Loucy (cell line): ENCODE measurements at regions not wholly inside any gene's neighbourhood (a gene's known extent, or its start where the extent isn't known, plus 50 kb on each side); places are given as distances from the start of the nearest gene placed in this dataset.

Experiments used
- H2AFZ ChIP-seq: fragments of 200-600 bp; sonication (generic); 2 replicates; pipeline ENCODE4 v1.6.0; 2016; ENCODE audit warnings: antibody characterized with exemption, mild to moderate bottlenecking, low read length, moderate library complexity
- H3F3A ChIP-seq: fragments of 200-600 bp; 2 replicates; pipeline ENCODE4 v1.6.0; 2016; ENCODE audit warnings: antibody characterized with exemption, low read depth, mild to moderate bottlenecking
- H3K27me3 ChIP-seq: fragments of 200-600 bp; sonication (generic); 2 replicates; pipeline ENCODE4 v1.6.1; 2014; ENCODE audit warnings: low read length, mild to moderate bottlenecking; ENCODE audit not compliant: insufficient read depth, poor library complexity, severe bottlenecking
- H3K36me3 ChIP-seq: fragments of 200-600 bp; sonication (generic); 2 replicates; pipeline ENCODE4 v1.6.1; 2016; ENCODE audit warnings: low read length; ENCODE audit not compliant: insufficient read depth
- H3K4me1 ChIP-seq: fragments of 200-600 bp; sonication (generic); 2 replicates; pipeline ENCODE4 v1.5.1; 2014; ENCODE audit warnings: low read length, mild to moderate bottlenecking; ENCODE audit not compliant: insufficient read depth, poor library complexity, severe bottlenecking
- H3K4me2 ChIP-seq: fragments of 200-600 bp; sonication (generic); 2 replicates; pipeline ENCODE4 v1.6.0; 2014; ENCODE audit warnings: antibody characterized with exemption, low read length, low read depth, mild to moderate bottlenecking; ENCODE audit not compliant: poor library complexity, severe bottlenecking
- H3K4me3 ChIP-seq: fragments of 200-600 bp; sonication (generic); 2 replicates; pipeline ENCODE4 v1.5.1; 2014; ENCODE audit warnings: low read length, mild to moderate bottlenecking, mixed read lengths; ENCODE audit not compliant: poor library complexity, severe bottlenecking
- H3K79me2 ChIP-seq: fragments of 200-600 bp; sonication (generic); 2 replicates; pipeline ENCODE4 v1.6.1; 2014; ENCODE audit warnings: low read length; ENCODE audit not compliant: insufficient read depth
- H3K9ac ChIP-seq: fragments of 200-600 bp; sonication (generic); 2 replicates; pipeline ENCODE4 v1.6.0; 2014; ENCODE audit warnings: mild to moderate bottlenecking, low read depth, low read length, moderate library complexity; ENCODE audit not compliant: poor library complexity, severe bottlenecking
- H3K9me2 ChIP-seq: fragments of 200-600 bp; sonication (generic); replicated peaks from 2 replicates; pipeline ENCODE4 v1.6.1; 2016; ENCODE audit warnings: low read depth, low read length, mixed read lengths
- H3K9me3 ChIP-seq: fragments of 200-600 bp; sonication (generic); 2 replicates; pipeline ENCODE4 v1.6.1; 2014; ENCODE audit warnings: mild to moderate bottlenecking, antibody characterized with exemption, low read length, low read depth; ENCODE audit not compliant: insufficient read depth
- H4K20me1 ChIP-seq: fragments of 200-600 bp; sonication (generic); 2 replicates; pipeline ENCODE4 v1.6.0; 2014; ENCODE audit warnings: antibody characterized with exemption, low read length, mild to moderate bottlenecking; ENCODE audit not compliant: insufficient read depth, poor library complexity, severe bottlenecking
- EZH2phosphoT487 ChIP-seq: fragments of 200-600 bp; IDR thresholded peaks from 2 replicates; pipeline ENCODE4 v1.6.1; 2018; ENCODE audit warnings: antibody characterized with exemption, mild to moderate bottlenecking, moderate library complexity, borderline replicate concordance
- TF ChIP-seq, protein P1 (sequence below): fragments of 200-600 bp; sonication (generic); conservative IDR thresholded peaks from 2 replicates; pipeline ENCODE4 v1.5.1; 2014; ENCODE audit warnings: mild to moderate bottlenecking, antibody characterized with exemption, low read length

DNA sequence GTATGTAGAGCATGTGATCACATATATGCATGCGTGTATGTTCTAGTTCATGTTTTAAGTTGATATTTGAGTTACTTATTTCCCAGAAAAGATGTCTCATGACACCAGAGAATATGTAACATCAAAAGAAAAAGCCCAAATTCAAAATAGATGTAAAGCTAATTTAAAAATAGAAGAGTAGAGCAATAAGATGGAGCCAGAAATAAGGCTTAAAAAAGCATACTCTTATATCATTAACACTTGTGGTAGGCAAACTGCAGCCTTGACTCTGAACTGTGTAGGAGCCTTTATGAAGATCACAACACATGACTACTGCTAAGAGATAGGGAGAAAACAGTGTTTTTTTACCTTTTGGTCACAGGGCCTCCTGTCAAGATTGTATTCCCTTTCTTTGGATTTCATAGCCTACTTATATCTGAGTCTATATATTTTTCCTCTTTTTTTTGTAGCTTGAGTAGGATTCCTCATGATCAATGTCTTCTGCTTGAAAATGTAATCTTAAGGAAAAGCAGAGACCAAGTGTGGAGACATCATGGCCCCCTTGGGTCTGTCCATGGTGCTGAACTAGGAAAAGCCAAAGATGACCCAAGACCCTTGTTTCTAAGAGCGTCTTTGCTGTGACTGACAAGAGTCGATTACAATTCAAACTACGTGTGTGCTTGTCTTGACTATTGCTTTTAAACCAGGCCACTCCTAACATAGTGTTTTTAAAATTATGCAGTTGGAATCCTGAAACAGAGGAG lies 390.4 kb downstream of the SHISA9 start:
- Histone ChIP-seq H3K9ac (no peak overlapping the region), H3F3A (no peaks in the 10 kb centered on the region), H3K9me3 (no peaks in the 10 kb centered on the region), H3K79me2 (no peaks in the 10 kb centered on the region), H3K36me3 (no peaks in the 10 kb centered on the region), H3K9me2 (no peaks in the 10 kb centered on the region), H4K20me1 (no peaks in the 10 kb centered on the region), H3K4me2 (no peak overlapping the region), H3K27me3 (no peaks in the 10 kb centered on the region), H3K4me3 (no peak overlapping the region), H3K4me1 (no peaks in the 10 kb centered on the region), H2AFZ (no peak overlapping the region)
- no peak for TF ChIP-seq EZH2phosphoT487
- TF ChIP-seq, protein P1, sequence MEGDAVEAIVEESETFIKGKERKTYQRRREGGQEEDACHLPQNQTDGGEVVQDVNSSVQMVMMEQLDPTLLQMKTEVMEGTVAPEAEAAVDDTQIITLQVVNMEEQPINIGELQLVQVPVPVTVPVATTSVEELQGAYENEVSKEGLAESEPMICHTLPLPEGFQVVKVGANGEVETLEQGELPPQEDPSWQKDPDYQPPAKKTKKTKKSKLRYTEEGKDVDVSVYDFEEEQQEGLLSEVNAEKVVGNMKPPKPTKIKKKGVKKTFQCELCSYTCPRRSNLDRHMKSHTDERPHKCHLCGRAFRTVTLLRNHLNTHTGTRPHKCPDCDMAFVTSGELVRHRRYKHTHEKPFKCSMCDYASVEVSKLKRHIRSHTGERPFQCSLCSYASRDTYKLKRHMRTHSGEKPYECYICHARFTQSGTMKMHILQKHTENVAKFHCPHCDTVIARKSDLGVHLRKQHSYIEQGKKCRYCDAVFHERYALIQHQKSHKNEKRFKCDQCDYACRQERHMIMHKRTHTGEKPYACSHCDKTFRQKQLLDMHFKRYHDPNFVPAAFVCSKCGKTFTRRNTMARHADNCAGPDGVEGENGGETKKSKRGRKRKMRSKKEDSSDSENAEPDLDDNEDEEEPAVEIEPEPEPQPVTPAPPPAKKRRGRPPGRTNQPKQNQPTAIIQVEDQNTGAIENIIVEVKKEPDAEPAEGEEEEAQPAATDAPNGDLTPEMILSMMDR = no peak

DNA sequence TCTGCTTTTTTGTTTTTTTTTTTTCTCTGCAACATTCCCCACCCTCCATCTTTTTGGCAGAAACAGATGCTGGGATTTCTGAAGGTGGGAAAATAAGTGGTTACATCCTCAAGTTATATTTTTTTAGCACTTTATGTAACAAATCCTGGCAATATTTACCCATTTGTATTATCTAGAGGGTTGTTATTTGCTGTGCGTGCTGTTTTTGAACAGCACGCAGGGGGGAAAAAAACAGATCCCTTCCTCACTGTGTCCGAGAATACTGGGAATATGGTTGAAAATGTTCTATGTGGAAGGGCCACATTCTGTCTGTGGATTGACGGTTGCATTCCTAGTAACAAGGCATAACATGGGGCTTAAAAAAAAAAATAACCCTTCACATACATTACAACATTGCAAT lies 394.8 kb downstream of the SHISA9 start:
- Histone ChIP-seq H3K9me3 (no peaks in the 10 kb centered on the region), H2AFZ (no peak overlapping the region), H3K79me2 (no peaks in the 10 kb centered on the region), H3F3A (no peaks in the 10 kb centered on the region), H3K27me3 (no peaks in the 10 kb centered on the region), H3K36me3 (no peaks in the 10 kb centered on the region), H3K4me2 (no peak overlapping the region), H4K20me1 (no peaks in the 10 kb centered on the region), H3K4me1 (no peaks in the 10 kb centered on the region), H3K4me3 (no peak overlapping the region), H3K9me2 (no peaks in the 10 kb centered on the region), H3K9ac (no peak overlapping the region)
- TF ChIP-seq, protein P1 = no peak

DNA sequence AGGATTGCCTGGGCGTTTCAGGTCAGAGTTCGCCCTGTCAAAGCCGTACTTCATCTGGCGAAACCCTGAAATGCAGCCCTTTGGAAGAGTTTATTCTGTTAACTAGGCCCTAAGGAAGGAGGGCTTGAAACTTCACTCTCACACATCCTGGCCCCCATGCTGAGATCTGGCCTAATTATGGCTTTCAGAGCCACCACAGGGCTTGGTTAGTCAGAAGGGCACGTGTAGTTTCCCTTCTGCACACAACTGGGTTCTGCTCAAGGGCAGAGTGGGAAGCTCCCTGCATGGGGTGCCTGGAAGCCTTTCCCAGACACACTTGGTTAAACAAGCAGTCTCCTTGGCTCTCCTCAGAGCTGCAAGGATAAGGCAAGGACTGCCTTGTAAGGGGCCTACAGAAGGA lies 397.3 kb downstream of the SHISA9 start:
- H3K4me3 ChIP-seq = no peak overlapping the region
- no peaks in the 10 kb centered on the region for H4K20me1 ChIP-seq
- no peak overlapping the region for H3K4me2 ChIP-seq
- H3K9me3 ChIP-seq = no peaks in the 10 kb centered on the region
- H2AFZ ChIP-seq = no peak overlapping the region
- H3K79me2 ChIP-seq = no peaks in the 10 kb centered on the region
- H3K4me1 ChIP-seq = no peaks in the 10 kb centered on the region
- no peaks in the 10 kb centered on the region for H3K9me2 ChIP-seq
- H3K27me3 ChIP-seq = no peaks in the 10 kb centered on the region
- no peaks in the 10 kb centered on the region for H3F3A ChIP-seq
- no peak overlapping the region for H3K9ac ChIP-seq
- no peaks in the 10 kb centered on the region for H3K36me3 ChIP-seq
- TF ChIP-seq, protein P1 = no peak
- no peak for TF ChIP-seq EZH2phosphoT487
